GM21723 (cell line): ENCODE measurements at regions not wholly inside any gene's neighbourhood (a gene's known extent, or its start where the extent isn't known, plus 50 kb on each side); places are given as distances from the start of the nearest gene placed in this dataset.

ENCODE experiments used
- ATAC-seq: cut with Tn5 transposase; IDR thresholded peaks from one replicate; pipeline ENCODE4 v1.9.1; 2021; ENCODE audit warnings: mild to moderate bottlenecking, moderate library complexity; ENCODE audit not compliant: unreplicated experiment

- no peak for ATAC-seq
Observed at GRCh38 chr9:16193066-16193465, 640.2 kb downstream of the CCDC171 start.

GRCh38 chr9:16196206-16196605, 643.4 kb downstream of the CCDC171 start:
- no peak for ATAC-seq

DNA sequence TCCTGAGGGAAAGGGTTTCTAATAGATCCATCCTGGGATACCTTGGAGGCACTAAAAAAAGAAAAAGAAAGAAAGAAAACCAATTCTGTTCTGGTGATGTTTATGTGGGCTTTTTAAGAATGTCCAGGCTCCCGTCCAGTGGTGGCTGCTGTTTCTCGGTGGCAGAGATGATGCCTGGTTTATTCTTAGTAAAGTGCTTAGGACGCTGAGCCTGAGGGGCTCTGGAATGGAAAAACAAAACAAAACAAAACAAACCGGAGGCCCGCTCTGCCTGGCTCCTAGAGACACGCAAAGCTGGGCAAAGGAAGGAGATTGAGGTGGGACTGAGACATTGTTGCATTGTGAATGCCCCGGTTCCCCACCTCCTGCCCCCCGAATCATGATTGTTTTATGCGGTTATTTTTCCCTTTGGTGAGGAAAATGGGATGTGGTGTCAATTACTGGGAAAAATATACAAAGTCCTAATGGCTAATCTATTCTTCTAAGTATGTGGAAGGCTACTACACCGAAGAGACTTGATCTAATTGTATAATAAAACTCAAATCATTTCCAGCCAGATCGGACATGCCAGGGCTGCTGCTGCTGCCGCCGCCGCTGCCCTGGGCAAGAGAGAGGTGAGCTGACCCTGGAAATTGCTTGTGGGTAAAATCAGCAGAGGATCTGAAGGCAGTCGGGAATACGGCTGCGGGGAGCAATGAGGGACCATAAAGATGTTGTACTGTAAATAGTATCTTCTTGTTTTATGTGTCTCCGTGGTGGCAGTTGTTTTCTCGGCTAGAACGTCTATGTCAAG, 644.9 kb downstream of the CCDC171 start:
- ATAC-seq, result no peak

DNA sequence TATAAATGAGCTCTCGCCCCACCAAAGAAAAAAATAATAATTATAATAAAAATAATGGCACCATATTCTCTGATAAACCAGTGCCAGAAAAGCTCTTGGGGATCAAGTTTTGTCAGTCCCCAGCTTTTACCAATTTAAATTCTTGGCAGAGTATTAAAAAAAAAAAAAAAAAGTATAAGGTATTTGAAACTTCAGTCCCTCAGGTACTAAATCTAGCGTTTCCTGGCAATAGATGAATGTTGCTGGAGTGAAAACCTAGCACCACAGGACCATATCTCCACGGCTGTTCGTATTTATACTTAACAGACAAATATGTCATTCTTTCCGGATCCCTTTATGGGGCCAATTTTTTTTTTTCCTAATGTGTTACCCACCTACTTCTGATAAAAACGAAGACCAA, 646.2 kb downstream of the CCDC171 start:
- no peak for ATAC-seq

GRCh38 chr9:16202221-16202620, 649.4 kb downstream of the CCDC171 start:
- ATAC-seq, result no peak

DNA sequence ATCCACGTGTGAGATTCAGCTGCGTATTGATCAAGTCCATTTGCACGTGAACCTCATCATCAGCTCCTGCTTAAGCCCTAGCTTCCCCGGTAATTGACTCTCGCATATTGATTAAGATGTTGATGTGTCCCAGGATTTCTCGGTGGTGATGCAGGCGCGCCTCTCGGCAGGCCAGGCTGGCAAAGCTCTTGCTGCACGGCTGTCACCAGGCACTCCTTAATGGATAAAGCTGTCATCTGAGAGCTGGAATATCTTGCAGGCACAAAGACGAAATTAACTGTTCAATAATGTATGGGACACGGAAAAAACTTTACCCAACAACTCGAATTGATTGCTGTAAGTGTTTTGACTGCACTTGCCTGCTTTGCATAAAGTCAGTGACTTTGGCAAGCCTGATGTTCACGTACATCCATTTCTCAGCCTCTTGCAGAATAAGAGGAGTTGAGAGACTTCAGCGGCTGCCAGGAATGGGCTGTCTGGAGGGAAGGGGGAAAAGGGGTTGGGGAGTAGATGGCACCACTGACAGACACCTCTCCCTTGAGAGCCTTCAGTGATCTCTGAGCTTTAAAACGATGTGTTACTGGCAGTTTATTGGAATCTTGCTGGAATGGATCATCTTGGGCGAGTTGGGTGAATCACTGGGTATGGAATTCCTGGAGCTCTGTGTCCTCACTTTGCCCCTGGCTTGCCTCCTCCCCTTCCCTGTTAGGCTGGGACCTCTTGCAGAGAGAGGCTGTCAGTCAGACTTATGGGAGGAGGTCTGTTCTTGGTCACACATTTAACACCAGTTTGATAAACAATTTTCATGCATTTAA, 650.3 kb downstream of the CCDC171 start:
- no peak for ATAC-seq

- no peak for ATAC-seq
Observed at GRCh38 chr9:16203729-16204573, 651.1 kb downstream of the CCDC171 start.

GRCh38 chr9:16205455-16205854, 652.6 kb downstream of the CCDC171 start:
- ATAC-seq, result no peak

- ATAC-seq, result no peak
Observed at GRCh38 chr9:16206518-16206917, 653.7 kb downstream of the CCDC171 start.

DNA sequence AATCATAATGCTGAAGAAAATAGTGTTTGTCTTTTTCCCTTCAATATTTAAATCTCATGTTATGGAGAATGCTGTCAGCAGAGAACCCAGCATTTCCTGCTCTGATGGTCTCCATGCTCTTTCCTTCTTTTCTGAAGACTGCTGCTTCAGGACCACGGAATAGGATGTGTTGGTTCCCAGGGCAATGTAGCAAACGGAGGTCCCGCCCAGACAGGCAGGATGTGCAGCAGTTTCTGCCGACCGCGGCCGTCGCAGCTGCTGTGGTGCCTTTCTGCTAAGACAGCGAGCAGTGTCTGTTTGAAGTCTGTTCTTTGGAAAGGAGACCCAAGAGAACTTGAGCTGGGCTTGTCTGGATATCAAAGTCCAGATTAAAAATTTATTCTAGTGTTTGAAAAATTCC, 654.3 kb downstream of the CCDC171 start:
- ATAC-seq, result no peak

DNA sequence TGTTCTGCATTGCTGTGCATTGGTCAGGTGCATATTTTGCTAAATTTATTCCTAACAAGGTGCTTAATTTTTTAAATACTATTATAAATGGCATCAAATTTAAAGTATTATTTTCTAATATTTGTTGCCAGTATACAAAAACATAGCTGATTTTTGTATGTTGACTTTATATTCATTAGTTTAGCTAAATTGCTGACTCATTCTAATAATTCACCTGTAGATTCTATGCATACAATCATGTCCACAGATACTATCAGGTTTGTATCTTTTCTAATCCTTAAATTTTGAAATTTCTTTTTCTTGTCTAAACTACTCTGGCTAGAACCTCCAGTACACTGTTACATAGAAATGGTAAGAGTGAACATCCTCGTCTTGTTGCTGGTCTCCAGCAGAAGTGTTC, 657.6 kb downstream of the CCDC171 start:
- no peak for ATAC-seq

- ATAC-seq, result no peak
Observed at GRCh38 chr9:16211946-16212345, 658.5 kb downstream of the BNC2 start.

- no peak for ATAC-seq
Observed at GRCh38 chr9:16213781-16214515, 656.5 kb downstream of the BNC2 start.

- ATAC-seq, result no peak
Observed at GRCh38 chr9:16214677-16215352, 655.7 kb downstream of the BNC2 start.

DNA sequence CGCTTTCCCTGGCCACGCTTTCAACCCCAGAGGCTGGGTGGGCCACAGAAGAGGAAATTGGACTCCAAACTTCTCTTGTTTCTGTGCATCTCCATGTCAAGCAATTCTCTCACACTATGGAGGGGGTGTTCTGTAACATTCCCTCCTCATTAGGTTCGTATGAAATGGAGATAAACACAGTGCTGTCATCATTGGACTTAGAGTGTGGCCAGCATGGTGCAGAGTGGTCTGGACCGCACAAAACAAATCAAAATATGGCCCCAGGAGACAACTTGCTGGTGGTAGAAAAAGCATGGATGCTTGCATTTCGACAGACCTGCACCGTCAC, 655.2 kb downstream of the BNC2 start:
- ATAC-seq, result no peak

DNA sequence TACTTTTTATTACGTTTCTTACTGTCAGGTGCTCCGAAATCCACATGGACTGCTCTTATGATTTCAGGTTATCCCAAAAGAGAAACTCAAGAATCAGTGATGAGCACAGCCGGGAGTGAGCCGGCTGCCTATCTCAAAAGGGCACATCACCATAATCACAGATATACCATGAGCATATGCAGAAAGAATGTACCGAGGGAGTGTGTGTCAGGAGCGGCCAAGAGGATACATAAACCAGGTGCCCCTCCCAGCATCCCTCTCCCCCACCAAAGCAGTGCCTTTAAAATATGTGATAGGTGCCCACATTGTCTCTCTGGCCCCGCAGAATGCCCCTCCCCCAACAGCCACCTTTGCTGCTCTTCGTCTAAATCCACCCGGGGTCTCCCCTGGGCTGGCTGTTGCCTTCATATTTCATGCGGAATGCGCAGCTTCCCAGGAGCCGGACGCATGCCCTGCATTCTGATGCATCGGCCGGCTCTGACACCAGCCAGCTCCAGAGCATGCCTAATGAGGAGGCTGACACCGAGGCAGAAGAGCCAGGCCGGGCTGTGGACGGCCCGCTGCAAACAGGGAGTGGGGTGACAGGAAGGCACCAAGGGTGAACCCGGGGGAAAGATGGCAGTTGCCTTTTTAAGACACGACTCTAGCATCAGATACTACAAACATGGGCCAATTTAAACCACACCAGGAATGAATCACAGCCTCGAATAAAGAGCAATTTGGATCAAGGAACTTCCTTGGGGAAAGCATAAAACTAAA, 652.3 kb downstream of the BNC2 start:
- ATAC-seq, result no peak

DNA sequence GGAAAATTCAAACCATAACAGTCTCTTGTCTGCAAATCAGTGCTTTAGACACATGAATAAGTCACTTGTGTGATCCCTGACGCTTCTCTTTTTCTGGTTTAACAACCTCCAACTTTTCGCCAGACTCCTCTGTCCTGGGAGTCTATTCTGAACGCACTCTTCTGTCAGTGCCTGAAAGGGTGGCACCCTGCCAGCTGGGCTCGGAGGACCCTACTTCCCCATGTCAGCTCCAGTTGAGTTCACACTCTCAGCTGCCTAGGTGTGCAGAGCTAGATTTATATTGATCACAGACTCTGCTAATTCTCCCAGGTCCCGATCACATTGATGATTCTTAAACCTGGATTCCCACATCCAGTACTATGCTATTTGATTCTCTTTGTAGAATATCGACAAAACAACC, 649.1 kb downstream of the BNC2 start:
- no peak for ATAC-seq

DNA sequence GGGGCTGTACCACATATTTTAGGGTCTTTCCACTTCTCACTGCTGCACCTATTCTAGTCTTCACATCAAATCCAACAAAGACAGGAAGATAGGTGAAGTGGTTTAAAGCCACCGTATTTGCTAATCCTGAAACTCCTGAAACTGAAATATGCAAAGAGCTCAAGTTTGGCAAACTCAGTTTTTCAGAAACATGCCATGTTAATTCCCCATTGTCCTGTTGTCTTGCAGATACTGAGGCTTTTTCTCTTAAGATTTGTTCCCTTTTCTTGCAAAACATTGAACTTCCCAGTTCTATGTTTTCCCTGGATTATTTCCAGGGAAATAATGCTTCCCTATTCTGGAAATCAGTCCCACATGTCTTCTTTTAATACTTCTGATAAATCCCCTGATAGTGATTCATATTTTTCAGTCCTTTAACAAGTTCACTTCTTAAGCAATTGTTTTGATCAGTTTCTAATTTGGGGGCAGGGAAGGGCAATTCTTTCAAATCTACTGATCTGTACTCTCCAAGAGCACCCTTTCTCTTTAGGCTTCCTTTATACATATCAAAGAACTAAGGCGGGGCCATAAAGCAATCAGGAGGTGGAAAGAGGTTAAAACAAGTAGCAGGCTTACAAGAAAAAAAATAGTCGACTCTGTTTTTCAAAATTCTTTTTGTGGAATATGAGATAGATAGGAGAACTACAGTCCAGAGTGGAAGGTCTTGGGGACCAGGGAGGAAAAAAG, 648.5 kb downstream of the BNC2 start:
- no peak for ATAC-seq
